Glutamatergic neuron (in vitro differentiated cells): ENCODE measurements at regions not wholly inside any gene's neighbourhood (a gene's known extent, or its start where the extent isn't known, plus 50 kb on each side); places are given as distances from the start of the nearest gene placed in this dataset.

Experiments
- DNase-seq: peaks from one replicate; pipeline ENCODE4 v3.0.0; 2022
- H3K27ac Mint-ChIP-seq: one replicate; pipeline ENCODE4 v1.8.0; 2020; ENCODE audit warnings: mild to moderate bottlenecking, mixed read lengths, inconsistent platforms; ENCODE audit not compliant: unreplicated experiment
- H3K27me3 Mint-ChIP-seq: one replicate; pipeline ENCODE4 v1.8.0; 2020; ENCODE audit warnings: mild to moderate bottlenecking, moderate library complexity, mixed read lengths, inconsistent platforms; ENCODE audit not compliant: unreplicated experiment
- H3K36me3 Mint-ChIP-seq: one replicate; pipeline ENCODE4 v1.8.0; 2020; ENCODE audit warnings: mild to moderate bottlenecking, mixed read lengths, inconsistent platforms; ENCODE audit not compliant: unreplicated experiment
- H3K4me1 Mint-ChIP-seq: one replicate; pipeline ENCODE4 v1.8.0; 2020; ENCODE audit warnings: mild to moderate bottlenecking, low read depth, mixed read lengths, inconsistent platforms; ENCODE audit not compliant: unreplicated experiment
- H3K4me3 Mint-ChIP-seq: one replicate; pipeline ENCODE4 v1.8.0; 2020; ENCODE audit warnings: mild to moderate bottlenecking, mixed read lengths, inconsistent platforms; ENCODE audit not compliant: unreplicated experiment
- H3K9me3 Mint-ChIP-seq: one replicate; pipeline ENCODE4 v1.8.0; 2020; ENCODE audit warnings: mild to moderate bottlenecking, moderate library complexity, mixed read lengths, inconsistent platforms; ENCODE audit not compliant: unreplicated experiment
- TF ChIP-seq, protein P1 (sequence below): fragments of 200-600 bp; sonication (generic); IDR thresholded peaks from one replicate; pipeline ENCODE4 v1.5.0; 2021; ENCODE audit not compliant: partially characterized antibody, unreplicated experiment

DNA sequence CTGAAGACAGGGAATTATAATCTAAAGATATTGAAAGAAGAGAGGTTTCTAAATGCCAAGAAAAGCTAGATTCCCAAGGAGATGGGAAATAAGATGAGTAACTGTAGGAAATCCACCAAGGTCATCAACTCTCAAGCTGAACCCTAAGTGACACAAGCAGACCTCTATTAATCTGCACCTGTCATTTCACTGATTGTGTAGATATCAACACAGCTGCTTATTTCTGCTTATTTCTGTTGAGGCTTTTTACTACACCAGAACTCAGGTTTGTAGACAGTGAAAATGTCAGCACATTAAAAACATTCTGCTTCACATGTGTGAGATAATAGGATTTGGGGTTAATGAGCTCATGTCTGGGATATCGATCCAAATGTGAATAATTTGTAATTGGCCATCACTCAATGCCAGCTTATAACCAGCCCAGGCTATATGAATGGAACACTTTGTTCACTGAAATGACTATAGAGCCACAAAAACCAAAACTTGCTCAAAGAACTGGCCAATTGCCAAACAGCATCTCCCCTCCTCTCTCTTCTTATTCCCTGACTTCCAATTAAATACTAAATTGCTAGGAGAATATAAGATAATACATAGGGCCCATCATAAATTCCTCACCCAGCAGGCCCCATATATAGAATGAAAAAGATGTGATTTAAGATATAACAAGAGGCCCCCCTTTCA lies 188.7 kb upstream of the ARID2 start:
- Mint-ChIP-seq H3K27ac (no peak overlapping the region), H3K36me3 (no peaks in the 10 kb centered on the region), H3K9me3 (no peaks in the 10 kb centered on the region), H3K4me3 (no peak overlapping the region), H3K4me1 (no peaks in the 10 kb centered on the region), H3K27me3 (no peaks in the 10 kb centered on the region)
- TF ChIP-seq, protein P1, sequence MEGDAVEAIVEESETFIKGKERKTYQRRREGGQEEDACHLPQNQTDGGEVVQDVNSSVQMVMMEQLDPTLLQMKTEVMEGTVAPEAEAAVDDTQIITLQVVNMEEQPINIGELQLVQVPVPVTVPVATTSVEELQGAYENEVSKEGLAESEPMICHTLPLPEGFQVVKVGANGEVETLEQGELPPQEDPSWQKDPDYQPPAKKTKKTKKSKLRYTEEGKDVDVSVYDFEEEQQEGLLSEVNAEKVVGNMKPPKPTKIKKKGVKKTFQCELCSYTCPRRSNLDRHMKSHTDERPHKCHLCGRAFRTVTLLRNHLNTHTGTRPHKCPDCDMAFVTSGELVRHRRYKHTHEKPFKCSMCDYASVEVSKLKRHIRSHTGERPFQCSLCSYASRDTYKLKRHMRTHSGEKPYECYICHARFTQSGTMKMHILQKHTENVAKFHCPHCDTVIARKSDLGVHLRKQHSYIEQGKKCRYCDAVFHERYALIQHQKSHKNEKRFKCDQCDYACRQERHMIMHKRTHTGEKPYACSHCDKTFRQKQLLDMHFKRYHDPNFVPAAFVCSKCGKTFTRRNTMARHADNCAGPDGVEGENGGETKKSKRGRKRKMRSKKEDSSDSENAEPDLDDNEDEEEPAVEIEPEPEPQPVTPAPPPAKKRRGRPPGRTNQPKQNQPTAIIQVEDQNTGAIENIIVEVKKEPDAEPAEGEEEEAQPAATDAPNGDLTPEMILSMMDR: no peak
- no peak for DNase-seq

DNA sequence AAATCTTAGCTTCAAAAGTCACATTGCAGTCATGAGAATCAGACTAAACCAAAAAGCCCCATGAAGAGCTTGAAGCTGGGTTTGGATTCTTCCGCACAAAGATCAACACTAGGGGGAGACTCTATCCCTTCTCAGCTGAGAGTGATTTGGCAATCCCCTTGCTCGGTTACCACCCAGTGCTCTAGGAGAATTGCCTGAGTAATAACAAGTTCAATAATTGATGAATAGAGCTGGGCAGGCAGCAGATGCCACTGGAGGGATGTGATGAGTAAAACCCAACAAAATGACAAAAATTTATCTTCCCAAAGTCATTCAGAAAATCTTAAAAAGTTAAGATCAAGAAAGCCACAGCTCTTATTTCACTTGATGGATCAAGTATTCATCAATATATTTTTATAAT lies 185.6 kb upstream of the ARID2 start:
- TF ChIP-seq, protein P1: peak; percentile 79
- Mint-ChIP-seq H3K27ac (no peak overlapping the region), H3K27me3 (no peaks in the 10 kb centered on the region), H3K36me3 (no peaks in the 10 kb centered on the region), H3K4me1 (no peaks in the 10 kb centered on the region), H3K4me3 (no peak overlapping the region), H3K9me3 (no peaks in the 10 kb centered on the region)
- DNase-seq: peak; percentile 17

DNA sequence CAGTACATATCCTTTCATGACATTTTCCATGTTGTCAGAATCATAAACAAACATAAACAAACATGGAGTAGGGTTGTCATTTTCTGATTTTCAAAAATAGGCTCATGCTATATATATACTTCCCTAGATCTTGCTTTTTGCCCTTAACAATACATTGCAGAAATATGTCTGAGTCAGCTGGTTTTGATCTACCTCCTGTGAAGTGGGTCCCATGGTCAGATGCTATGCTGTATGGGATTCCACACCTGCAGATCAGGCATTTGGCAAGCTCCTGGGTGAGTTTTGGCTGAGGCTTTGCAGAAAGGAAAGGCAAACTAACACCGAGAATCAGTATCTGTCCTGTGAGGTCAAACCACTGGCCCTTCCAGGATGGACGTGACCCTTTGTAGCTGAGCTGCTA lies 183.0 kb upstream of the ARID2 start:
- no peak for DNase-seq
- TF ChIP-seq, protein P1: no peak
- H3K4me3 Mint-ChIP-seq: no peak overlapping the region
- H3K9me3 Mint-ChIP-seq: no peaks in the 10 kb centered on the region
- no peak overlapping the region for H3K27ac Mint-ChIP-seq
- no peaks in the 10 kb centered on the region for H3K27me3 Mint-ChIP-seq
- H3K4me1 Mint-ChIP-seq: no peaks in the 10 kb centered on the region
- no peaks in the 10 kb centered on the region for H3K36me3 Mint-ChIP-seq

DNA sequence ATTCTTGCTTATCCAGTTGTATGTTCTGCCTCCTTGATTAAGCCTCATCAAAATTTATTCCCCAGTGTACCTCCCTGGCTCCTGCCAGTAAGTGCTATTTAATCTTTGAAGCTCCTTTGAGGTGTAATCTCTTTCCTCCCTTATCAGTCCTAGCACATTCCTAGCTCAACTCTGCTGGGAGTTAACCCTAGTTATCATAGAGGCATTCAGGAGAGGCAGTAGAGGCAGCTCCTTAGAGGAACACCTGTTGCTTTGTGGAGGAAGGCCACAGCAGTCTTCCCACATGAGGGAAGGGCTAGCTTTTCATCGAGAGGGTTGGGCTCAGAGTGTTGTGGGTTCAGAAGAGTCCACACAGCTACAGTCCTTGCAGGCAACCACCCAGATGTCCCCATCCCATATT lies 182.4 kb upstream of the ARID2 start:
- H3K27ac Mint-ChIP-seq: no peak overlapping the region
- no peaks in the 10 kb centered on the region for H3K9me3 Mint-ChIP-seq
- no peaks in the 10 kb centered on the region for H3K36me3 Mint-ChIP-seq
- H3K27me3 Mint-ChIP-seq: no peaks in the 10 kb centered on the region
- no peaks in the 10 kb centered on the region for H3K4me1 Mint-ChIP-seq
- DNase-seq: no peak
- TF ChIP-seq, protein P1: no peak
- no peak overlapping the region for H3K4me3 Mint-ChIP-seq

DNA sequence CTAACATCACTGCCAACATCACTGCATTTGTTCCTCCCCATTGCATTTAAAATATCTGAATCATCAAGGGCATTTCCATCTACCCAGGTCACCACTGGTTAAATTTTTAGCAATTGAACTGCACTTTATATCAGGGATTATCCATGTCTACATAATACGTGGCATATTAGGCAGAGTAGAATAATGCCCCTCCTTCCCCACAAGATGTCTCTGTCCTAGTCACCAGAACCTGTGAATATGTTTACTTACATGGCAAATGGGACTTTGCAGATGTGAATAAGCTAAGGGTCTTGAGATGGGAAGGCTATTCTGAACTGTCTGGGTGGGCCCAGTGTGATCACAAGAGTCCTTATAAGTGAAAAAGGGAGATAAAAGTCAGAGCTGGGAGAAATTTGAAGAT lies 181.7 kb upstream of the ARID2 start:
- H3K4me3 Mint-ChIP-seq: no peak overlapping the region
- no peak overlapping the region for H3K27ac Mint-ChIP-seq
- H3K9me3 Mint-ChIP-seq: no peaks in the 10 kb centered on the region
- H3K27me3 Mint-ChIP-seq: no peaks in the 10 kb centered on the region
- DNase-seq: no peak
- no peaks in the 10 kb centered on the region for H3K4me1 Mint-ChIP-seq
- H3K36me3 Mint-ChIP-seq: no peaks in the 10 kb centered on the region
- TF ChIP-seq, protein P1: no peak
